ENCODE measurements at regions not wholly inside any gene's neighbourhood (a gene's known extent, or its start where the extent isn't known, plus 50 kb on each side); places are given as distances from the start of the nearest gene placed in this dataset.

DNA sequence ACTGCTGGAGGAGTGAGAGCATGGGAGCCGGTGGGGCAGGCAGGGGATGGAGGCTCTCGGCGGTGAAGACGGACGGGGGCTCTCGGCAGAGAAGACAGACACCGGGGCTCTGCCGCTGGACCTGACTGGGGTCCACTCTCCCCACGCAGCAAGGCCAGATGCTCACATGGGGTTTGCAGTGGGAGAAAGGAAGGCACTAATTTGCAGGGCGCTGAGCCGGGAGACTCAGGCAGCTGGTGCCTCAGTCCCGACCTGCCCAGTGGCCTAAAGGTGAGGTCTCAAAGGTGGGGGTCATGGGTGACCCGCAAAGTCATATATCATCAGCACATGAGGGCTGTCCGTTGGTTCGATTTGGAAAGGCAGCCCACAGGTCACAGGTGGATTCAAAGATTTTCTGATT is 187.3 kb downstream of the ERMARD start:
- Histone ChIP-seq H3K4me3 (ENCODE audit: low read depth in 1 of 3, low read length in 3 of 3) (no peak overlapping the region), H3K36me3 (ENCODE audit: control insufficient read depth in 3 of 3, insufficient read depth in 2 of 3, low read depth in 1 of 3, low read length in 3 of 3) (no peaks in the 10 kb centered on the region), H3K27me3 (ENCODE audit: control insufficient read depth in 3 of 3, insufficient read depth in 3 of 3, low read length in 3 of 3) (peaks cover 0 to 7% (median 2%) of the 10 kb centered on the region in 3 donors), H3K4me1 (ENCODE audit: control insufficient read depth in 3 of 3, insufficient read depth in 2 of 3, low read depth in 1 of 3, low read length in 2 of 3) (no peaks in the 10 kb centered on the region), H3K9me3 (ENCODE audit: control insufficient read depth in 2 of 2, insufficient read depth in 1 of 2, low read depth in 1 of 2, low read length in 1 of 2) (peaks cover 0 to 4% of the 10 kb centered on the region in 2 donors), H3K27ac (ENCODE audit: low read depth in 1 of 3, low read length in 2 of 3) (no peak overlapping the region)
- no peak for FAIRE-seq
- DNase-seq = no peak
- 83 to 87% (median 85%) methylated on average over 15 of the region's 15 CpGs for WGBS, 3 donors

DNA sequence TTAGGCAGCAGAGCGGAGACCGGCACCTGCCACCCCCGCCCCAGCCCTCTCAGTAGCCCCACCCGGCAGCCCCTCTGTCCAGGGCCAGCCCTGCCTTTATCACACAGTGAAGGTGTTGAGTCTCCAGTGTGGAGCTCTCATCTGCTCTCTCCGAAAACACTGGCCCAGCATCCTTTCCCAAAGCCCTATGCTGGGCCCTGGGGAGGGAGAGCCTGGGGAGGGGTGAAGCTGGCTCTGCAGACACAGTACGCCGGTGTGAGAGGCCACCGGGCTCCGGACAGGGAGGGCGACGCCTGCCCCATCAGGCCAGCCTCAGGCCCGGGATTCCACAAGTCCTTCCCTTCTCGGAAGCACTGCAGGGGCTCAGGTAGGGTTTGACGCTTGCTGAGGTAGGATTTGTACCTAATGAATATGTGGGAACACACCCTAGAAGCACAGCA is 186.9 kb downstream of the ERMARD start:
- DNase-seq (no peak), FAIRE-seq (no peak)
- Histone ChIP-seq H3K27me3 (ENCODE audit: control insufficient read depth in 3 of 3, insufficient read depth in 3 of 3, low read length in 3 of 3) (peaks cover 0 to 7% (median 2%) of the 10 kb centered on the region in 3 donors), H3K4me3 (ENCODE audit: low read depth in 1 of 3, low read length in 3 of 3) (no peak overlapping the region), H3K27ac (ENCODE audit: low read depth in 1 of 3, low read length in 2 of 3) (no peak overlapping the region), H3K4me1 (ENCODE audit: control insufficient read depth in 3 of 3, insufficient read depth in 2 of 3, low read depth in 1 of 3, low read length in 2 of 3) (no peaks in the 10 kb centered on the region), H3K36me3 (ENCODE audit: control insufficient read depth in 3 of 3, insufficient read depth in 2 of 3, low read depth in 1 of 3, low read length in 3 of 3) (no peaks in the 10 kb centered on the region), H3K9me3 (ENCODE audit: control insufficient read depth in 2 of 2, insufficient read depth in 1 of 2, low read depth in 1 of 2, low read length in 1 of 2) (no peaks in the 10 kb centered on the region)
- WGBS, 3 donors = 71 to 81% (median 77%) methylated on average over 14 of the region's 14 CpGs

DNA sequence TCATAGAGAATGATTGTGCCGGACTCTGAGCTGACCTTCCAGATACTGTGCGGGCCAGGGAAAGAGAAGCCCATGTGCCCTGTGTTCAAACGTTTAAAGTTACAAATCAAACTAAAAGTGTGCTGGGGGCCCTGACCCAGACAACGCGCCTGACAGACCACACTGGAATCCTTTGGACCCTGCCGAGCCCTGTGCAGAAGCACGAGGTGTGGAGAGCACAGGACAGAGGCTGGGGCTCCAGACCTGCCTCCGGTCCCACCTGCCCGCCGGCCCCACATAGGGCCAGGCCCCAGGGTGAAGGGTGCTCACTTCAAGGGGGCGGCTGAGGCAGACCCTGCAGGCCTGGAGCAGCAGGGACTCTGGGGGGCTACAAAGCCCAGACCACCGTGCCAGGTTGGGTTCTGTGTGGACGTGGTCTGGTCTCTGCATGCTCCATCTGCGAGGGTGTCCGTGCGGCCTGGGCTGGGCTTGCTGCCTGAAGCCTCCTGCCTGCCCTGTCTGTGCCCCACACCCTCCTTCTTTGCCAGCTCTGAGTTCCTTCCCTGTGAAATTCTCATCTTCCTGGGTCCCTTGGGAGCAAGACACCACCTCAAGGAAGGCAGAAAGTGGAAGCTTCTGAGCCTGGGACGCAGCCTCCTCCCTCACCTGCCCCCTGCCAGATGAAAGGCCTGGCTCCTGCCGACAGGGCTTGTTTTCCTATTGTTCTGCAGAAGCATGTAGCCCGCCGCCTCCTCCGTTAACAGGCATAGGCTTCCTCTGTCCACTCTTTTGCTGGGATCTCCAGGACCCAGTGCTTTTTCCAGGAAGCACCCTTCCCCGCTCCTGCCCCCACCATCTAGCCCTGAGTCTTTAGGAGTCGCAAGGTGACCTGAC is 186.2 kb downstream of the ERMARD start:
- Histone ChIP-seq H3K4me1 (ENCODE audit: control insufficient read depth in 3 of 3, insufficient read depth in 2 of 3, low read depth in 1 of 3, low read length in 2 of 3) (no peaks in the 10 kb centered on the region), H3K27me3 (ENCODE audit: control insufficient read depth in 3 of 3, insufficient read depth in 3 of 3, low read length in 3 of 3) (peaks cover 0 to 7% (median 2%) of the 10 kb centered on the region in 3 donors), H3K36me3 (ENCODE audit: control insufficient read depth in 3 of 3, insufficient read depth in 2 of 3, low read depth in 1 of 3, low read length in 3 of 3) (no peaks in the 10 kb centered on the region), H3K27ac (ENCODE audit: low read depth in 1 of 3, low read length in 2 of 3) (no peak overlapping the region), H3K4me3 (ENCODE audit: low read depth in 1 of 3, low read length in 3 of 3) (no peak overlapping the region), H3K9me3 (ENCODE audit: control insufficient read depth in 2 of 2, insufficient read depth in 1 of 2, low read depth in 1 of 2, low read length in 1 of 2) (no peaks in the 10 kb centered on the region)
- WGBS, 3 donors = 81 to 85% (median 83%) methylated on average over 19 to 23 of the region's 23 CpGs
- DNase-seq (no peak), FAIRE-seq (no peak)

DNA sequence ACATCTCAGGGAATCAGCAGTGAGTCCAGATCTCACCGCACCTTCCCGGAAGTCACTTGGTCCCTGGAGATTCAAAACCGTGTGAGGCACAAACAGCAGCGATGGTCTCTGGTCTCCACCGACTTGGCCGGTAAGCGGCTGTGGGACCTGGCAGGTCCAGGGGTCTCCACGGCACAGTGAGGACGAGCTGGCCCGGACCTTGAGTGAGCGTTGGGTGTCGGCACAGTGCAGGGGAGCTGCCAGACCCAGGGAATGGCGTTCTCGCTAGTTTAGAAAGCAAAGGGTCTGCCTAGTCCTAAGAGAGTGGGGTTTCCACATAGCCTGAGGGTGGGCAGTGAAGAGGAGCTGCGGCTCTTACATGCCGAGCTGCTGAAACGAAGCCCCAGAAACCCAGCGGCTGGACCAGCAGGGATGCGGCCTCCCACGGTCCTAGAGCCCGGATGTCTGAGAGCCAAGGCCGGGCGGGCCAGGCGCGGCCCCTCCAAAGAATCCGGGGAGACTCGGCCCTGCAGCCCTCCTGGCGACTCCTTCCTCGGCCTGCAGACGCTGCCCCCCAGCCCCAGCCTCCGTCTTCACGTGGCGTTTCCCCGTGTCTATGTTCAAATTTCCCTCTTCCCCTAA is 185.0 kb downstream of the ERMARD start:
- no peak overlapping the region for H3K27ac ChIP-seq (ENCODE audit: low read depth in 1 of 3, low read length in 2 of 3)
- DNase-seq (no peak), FAIRE-seq (no peak)

DNA sequence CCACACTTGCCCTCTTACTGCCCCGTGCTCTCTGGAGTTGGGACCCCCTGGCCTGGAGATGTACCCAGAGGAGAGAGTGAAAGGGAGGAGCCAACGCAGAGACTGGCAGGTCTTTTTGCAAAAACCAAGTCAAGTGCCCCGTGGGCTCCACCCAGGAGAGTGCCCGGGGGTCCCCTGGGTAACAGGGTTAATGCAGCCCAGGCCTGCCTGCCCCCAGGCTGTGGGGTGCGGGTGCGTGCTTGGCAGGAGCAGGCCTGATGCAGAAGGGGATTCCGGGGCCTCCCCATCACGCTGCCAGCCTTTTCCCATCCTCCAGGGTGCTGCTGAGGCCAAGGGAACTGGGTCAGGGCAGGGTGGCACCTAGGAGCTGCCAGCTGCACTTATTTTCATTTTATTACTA is 184.4 kb downstream of the ERMARD start:
- no peak overlapping the region for H3K4me3 ChIP-seq (ENCODE audit: low read depth in 1 of 3, low read length in 3 of 3)
- FAIRE-seq (no peak), DNase-seq (no peak)
- H3K27me3 ChIP-seq (ENCODE audit: control insufficient read depth in 3 of 3, insufficient read depth in 3 of 3, low read length in 3 of 3) = peaks cover 0 to 2% (median 0%) of the 10 kb centered on the region in 3 donors
- H3K36me3 ChIP-seq (ENCODE audit: control insufficient read depth in 3 of 3, insufficient read depth in 2 of 3, low read depth in 1 of 3, low read length in 3 of 3) = no peaks in the 10 kb centered on the region
- H3K4me1 ChIP-seq (ENCODE audit: control insufficient read depth in 3 of 3, insufficient read depth in 2 of 3, low read depth in 1 of 3, low read length in 2 of 3) = no peaks in the 10 kb centered on the region
- no peak overlapping the region for H3K27ac ChIP-seq (ENCODE audit: low read depth in 1 of 3, low read length in 2 of 3)
- H3K9me3 ChIP-seq (ENCODE audit: control insufficient read depth in 2 of 2, insufficient read depth in 1 of 2, low read depth in 1 of 2, low read length in 1 of 2) = no peaks in the 10 kb centered on the region
- 81 to 91% (median 82%) methylated on average over 8 of the region's 8 CpGs for WGBS, 3 donors

More for the DNA sequence above, 185.0 kb downstream of the ERMARD start:
- H3K4me3 ChIP-seq (ENCODE audit: low read depth in 1 of 3, low read length in 3 of 3) = no peak overlapping the region
- no peaks in the 10 kb centered on the region for H3K9me3 ChIP-seq (ENCODE audit: control insufficient read depth in 2 of 2, insufficient read depth in 1 of 2, low read depth in 1 of 2, low read length in 1 of 2)
- H3K4me1 ChIP-seq (ENCODE audit: control insufficient read depth in 3 of 3, insufficient read depth in 2 of 3, low read depth in 1 of 3, low read length in 2 of 3) = no peaks in the 10 kb centered on the region
- H3K36me3 ChIP-seq (ENCODE audit: control insufficient read depth in 3 of 3, insufficient read depth in 2 of 3, low read depth in 1 of 3, low read length in 3 of 3) = no peaks in the 10 kb centered on the region
- H3K27me3 ChIP-seq (ENCODE audit: control insufficient read depth in 3 of 3, insufficient read depth in 3 of 3, low read length in 3 of 3) = peaks cover 0 to 4% (median 2%) of the 10 kb centered on the region in 3 donors
- WGBS, 3 donors = 87 to 89% (median 89%) methylated on average over 34 of the region's 34 CpGs

DNA sequence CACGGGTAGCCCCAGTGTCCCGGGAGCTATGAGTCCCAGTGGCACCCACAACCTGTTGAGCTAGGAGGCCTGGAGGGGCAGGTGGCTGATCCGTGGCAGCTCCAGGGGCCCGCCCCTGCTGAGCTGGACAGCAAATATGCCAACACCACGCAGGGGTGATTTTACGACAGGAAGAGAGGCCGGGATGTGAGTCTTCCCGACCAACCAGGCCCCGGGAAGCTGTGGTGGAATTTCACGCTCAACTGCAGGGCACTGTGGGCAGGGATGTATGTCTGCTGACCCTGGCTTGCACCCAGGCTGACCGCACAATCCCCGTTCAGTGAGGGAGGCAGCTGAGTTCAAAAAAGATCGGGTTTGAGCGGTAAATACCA is 183.9 kb downstream of the ERMARD start:
- Histone ChIP-seq H3K4me1 (ENCODE audit: control insufficient read depth in 3 of 3, insufficient read depth in 2 of 3, low read depth in 1 of 3, low read length in 2 of 3) (no peaks in the 10 kb centered on the region), H3K4me3 (ENCODE audit: low read depth in 1 of 3, low read length in 3 of 3) (no peak overlapping the region), H3K27ac (ENCODE audit: low read depth in 1 of 3, low read length in 2 of 3) (no peak overlapping the region), H3K9me3 (ENCODE audit: control insufficient read depth in 2 of 2, insufficient read depth in 1 of 2, low read depth in 1 of 2, low read length in 1 of 2) (no peaks in the 10 kb centered on the region), H3K36me3 (ENCODE audit: control insufficient read depth in 3 of 3, insufficient read depth in 2 of 3, low read depth in 1 of 3, low read length in 3 of 3) (no peaks in the 10 kb centered on the region), H3K27me3 (ENCODE audit: control insufficient read depth in 3 of 3, insufficient read depth in 3 of 3, low read length in 3 of 3) (peaks cover 0 to 2% (median 0%) of the 10 kb centered on the region in 3 donors)
- no peak for DNase-seq
- 78 to 81% (median 81%) methylated on average over 14 of the region's 14 CpGs for WGBS, 3 donors
- FAIRE-seq = no peak

DNA sequence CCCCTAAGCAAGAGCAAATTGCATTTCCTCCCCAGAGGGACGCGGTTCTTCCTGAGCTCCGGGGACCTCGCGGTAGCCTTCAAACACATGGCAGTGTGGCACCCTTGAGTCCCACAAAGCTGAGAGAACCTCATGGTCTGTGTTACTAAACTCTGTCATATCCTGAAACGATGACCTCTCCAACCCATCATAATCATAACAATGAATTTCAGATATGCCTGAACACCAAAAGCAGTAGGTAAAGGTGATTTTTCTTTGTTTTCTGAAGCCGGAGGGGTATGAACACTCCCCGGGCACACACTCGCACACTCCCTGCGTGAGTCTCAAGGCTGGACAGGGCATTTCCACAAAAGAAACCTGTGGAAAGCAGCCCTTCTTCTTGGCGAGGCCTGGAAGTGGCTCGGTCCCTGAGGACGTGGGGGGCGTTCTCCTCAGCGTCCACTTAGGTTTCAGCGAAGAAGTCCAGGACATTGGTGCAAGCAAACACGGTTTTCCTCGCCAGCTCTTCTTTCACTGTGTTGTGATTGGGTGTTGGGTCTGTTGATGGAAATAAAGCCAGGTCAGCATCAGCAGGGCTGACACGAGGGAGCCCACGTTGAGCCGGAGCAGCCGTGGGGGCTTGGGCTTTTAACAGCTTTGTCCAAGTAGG is 183.4 kb downstream of the ERMARD start:
- Histone ChIP-seq H3K27ac (ENCODE audit: low read depth in 1 of 3, low read length in 2 of 3) (no peak overlapping the region), H3K4me3 (ENCODE audit: low read depth in 1 of 3, low read length in 3 of 3) (no peak overlapping the region), H3K9me3 (ENCODE audit: control insufficient read depth in 2 of 2, insufficient read depth in 1 of 2, low read depth in 1 of 2, low read length in 1 of 2) (no peaks in the 10 kb centered on the region), H3K4me1 (ENCODE audit: control insufficient read depth in 3 of 3, insufficient read depth in 2 of 3, low read depth in 1 of 3, low read length in 2 of 3) (no peaks in the 10 kb centered on the region), H3K27me3 (ENCODE audit: control insufficient read depth in 3 of 3, insufficient read depth in 3 of 3, low read length in 3 of 3) (peaks cover 0 to 2% (median 0%) of the 10 kb centered on the region in 3 donors), H3K36me3 (ENCODE audit: control insufficient read depth in 3 of 3, insufficient read depth in 2 of 3, low read depth in 1 of 3, low read length in 3 of 3) (no peaks in the 10 kb centered on the region)
- no peak for DNase-seq
- WGBS, 3 donors = 82 to 91% (median 88%) methylated on average over 22 of the region's 22 CpGs
- FAIRE-seq = no peak

DNA sequence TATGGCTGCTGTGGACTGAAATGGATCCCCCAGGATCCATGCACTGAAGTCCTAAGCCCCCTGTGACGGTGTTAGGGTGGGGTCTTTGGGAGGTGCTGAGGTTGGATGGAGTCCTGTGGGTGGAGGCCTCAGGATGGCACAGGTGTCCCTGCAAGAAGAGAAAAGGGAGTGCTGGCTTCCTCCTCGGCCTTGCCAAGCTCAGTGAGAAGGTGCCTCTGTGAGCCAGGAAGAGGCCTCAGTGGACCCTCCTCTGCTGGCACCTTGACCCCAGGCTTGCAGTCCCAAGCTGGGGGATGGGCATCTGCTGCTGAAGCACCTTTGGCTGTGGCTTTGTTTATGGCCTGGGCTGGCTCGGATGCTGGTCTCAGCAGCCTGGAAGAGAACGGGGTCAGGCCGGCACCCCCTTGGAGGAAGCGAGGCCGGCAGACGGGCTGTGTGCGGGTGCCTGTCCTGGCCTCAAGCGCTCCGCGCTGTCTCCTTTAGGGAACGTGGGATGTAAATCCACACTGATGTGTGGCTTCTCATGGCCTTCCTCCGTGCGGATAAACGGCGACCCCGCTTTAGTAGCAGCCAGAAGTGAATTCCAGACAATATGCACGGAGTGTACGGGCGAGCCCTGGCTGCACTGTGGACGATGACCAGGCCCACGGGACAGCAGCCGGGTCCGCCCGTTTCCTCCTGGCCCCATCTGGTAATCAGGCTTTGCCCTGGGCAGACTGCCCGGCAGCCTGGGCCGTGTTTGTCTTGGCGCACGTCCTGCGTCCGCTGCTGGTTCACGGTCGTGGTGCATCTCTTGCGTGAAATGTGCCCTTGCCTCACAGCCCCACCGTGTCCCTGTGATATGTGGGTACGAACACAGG is 182.6 kb downstream of the ERMARD start:
- FAIRE-seq (no peak), DNase-seq (no peak)
- Histone ChIP-seq H3K9me3 (ENCODE audit: control insufficient read depth in 2 of 2, insufficient read depth in 1 of 2, low read depth in 1 of 2, low read length in 1 of 2) (no peaks in the 10 kb centered on the region), H3K27ac (ENCODE audit: low read depth in 1 of 3, low read length in 2 of 3) (no peak overlapping the region), H3K27me3 (ENCODE audit: control insufficient read depth in 3 of 3, insufficient read depth in 3 of 3, low read length in 3 of 3) (peaks cover 0 to 2% (median 0%) of the 10 kb centered on the region in 3 donors), H3K4me3 (ENCODE audit: low read depth in 1 of 3, low read length in 3 of 3) (no peak overlapping the region), H3K36me3 (ENCODE audit: control insufficient read depth in 3 of 3, insufficient read depth in 2 of 3, low read depth in 1 of 3, low read length in 3 of 3) (no peaks in the 10 kb centered on the region), H3K4me1 (ENCODE audit: control insufficient read depth in 3 of 3, insufficient read depth in 2 of 3, low read depth in 1 of 3, low read length in 2 of 3) (no peaks in the 10 kb centered on the region)
- 57 to 73% (median 61%) methylated on average over 37 of the region's 37 CpGs for WGBS, 3 donors

Measured in small intestine (tissue), 7 donors.